Transverse colon (tissue), 4 donors: ENCODE measurements at regions not wholly inside any gene's neighbourhood (a gene's known extent, or its start where the extent isn't known, plus 50 kb on each side); places are given as distances from the start of the nearest gene placed in this dataset.

Experiments used
- DNase-seq: peaks from one replicate; pipeline ENCODE4 v3.0.0-alpha.2; 2019
- H3K27ac ChIP-seq, 4 donors: fragments of 200-600 bp; sonication (generic); 2 replicates each; pipeline ENCODE4 v1.5.1; 2016 to 2018; ENCODE audit warnings: inconsistent platforms in 4 of 4
- H3K27me3 ChIP-seq: fragments of 200-600 bp; sonication (generic); 2 replicates; pipeline ENCODE4 v1.5.1; 2017; ENCODE audit warnings: inconsistent platforms
- H3K36me3 ChIP-seq, 4 donors: fragments of 200-600 bp; sonication (generic); 2 replicates each; pipeline ENCODE4 v1.5.1; 2017 to 2019; ENCODE audit warnings: inconsistent platforms in 4 of 4
- H3K4me1 ChIP-seq, 4 donors: fragments of 200-600 bp; sonication (generic); 2 replicates each; pipeline ENCODE4 v1.5.1; 2017 to 2020; ENCODE audit warnings: inconsistent platforms in 4 of 4
- H3K4me3 ChIP-seq, 4 donors: fragments of 200-600 bp; sonication (generic); 1 replicate in 1 of 4; 2 replicates in 3 of 4; pipeline versions ENCODE4 v1.5.1 to v1.6.1; 2017 to 2019; ENCODE audit warnings: inconsistent platforms in 4 of 4
- H3K9me3 ChIP-seq, 2 donors: fragments of 200-600 bp; sonication (generic); 2 replicates each; pipeline ENCODE4 v1.5.1; 2017 to 2019; ENCODE audit warnings: inconsistent platforms in 2 of 2
- EP300 ChIP-seq: sonication (generic); formaldehyde crosslinking; IDR thresholded peaks from one replicate; pipeline ENCODE4 v1.6.1; 2017; ENCODE audit warnings: antibody characterized with exemption, low read depth
- POLR2A ChIP-seq: fragments of 450-650 bp; IDR thresholded peaks from one replicate; pipeline ENCODE4 v1.6.1; 2016; ENCODE audit warnings: antibody characterized with exemption, mild to moderate bottlenecking, moderate library complexity
- POLR2AphosphoS5 ChIP-seq, 3 donors: sonication (generic); formaldehyde crosslinking; IDR thresholded peaks; one replicate each; pipeline ENCODE4 v1.6.1; 2016; ENCODE audit warnings: antibody characterized with exemption in 3 of 3
- WGBS, 2 donors: methylation state at CpG; one replicate each; pipeline ENCODE4 v1.1.5; 2018; ENCODE audit warnings: low coverage in 1 of 2; 5-methylcytosine and 5-hydroxymethylcytosine counted together
- in situ Hi-C, 4 donors: fragments of 200-750 bp; cut with MboI; loops; one replicate each; pipeline versions ENCODE4 v1.15.0 to v1.15.1; 2017; ENCODE audit warnings: low sequenced_read_pairs in 3 of 4, low pct_ligation_motif_present in 1 of 4, low pct_unique_long_range_greater_than_20kb in 1 of 4
- intact Hi-C: fragments of 100-400 bp; cut with DNase I; formaldehyde crosslinking; loops from one replicate; pipeline ENCODE4 v1.15.1; 2023; ENCODE audit warnings: low total_unique reads
- TF ChIP-seq, protein P1 (sequence below), 5 experiments: fragments of 200-600 bp in 3 of 5; fragments of 450-650 bp in 2 of 5; sonication (generic) in 3 of 5; IDR thresholded peaks; 1 replicate in 2 of 5; 2 replicates in 3 of 5; pipeline ENCODE4 v1.5.1; 2016 to 2017; ENCODE audit warnings: antibody characterized with exemption in 5 of 5, inconsistent platforms in 3 of 5, mild to moderate bottlenecking in 2 of 5, moderate library complexity in 1 of 5

DNA sequence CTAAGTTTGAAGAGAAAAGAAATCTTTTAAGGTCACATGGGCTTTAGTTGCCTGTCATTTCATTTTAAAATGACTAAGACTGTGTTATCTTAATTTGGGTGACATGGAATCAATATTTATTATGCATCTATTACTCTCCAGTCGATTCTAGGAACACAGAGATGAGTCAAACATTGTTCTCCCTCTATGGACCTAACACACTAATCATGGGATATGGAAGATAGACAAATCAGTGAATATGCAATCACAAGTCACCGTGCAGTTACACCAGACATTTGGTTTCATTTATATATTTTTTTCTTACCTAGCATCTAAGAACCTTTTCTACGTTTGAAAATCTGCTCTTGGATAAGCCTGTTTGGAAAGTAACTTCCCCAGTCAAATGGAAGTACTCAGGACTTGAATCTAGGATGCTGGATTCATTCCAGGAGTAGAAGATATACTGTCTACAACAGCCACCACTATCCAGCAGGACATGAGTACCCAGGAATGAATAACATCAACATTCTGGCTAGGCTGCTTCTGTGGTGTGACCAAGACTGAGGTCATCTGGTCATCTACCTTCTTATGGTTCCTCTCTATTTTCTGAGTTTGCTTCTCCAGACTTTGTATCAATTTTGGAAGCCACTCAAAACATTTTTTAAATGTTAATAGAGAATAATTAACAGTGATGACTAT lies 902.9 kb upstream of the LRRN3 start:
- WGBS, 2 donors, result 59 to 65% methylated on average over 3 of the region's 3 CpGs
- TF ChIP-seq POLR2A (no peak), POLR2AphosphoS5 (IDR thresholded peaks at IDR 0.05) (no peak), EP300 (no peak)
- TF ChIP-seq, protein P1, sequence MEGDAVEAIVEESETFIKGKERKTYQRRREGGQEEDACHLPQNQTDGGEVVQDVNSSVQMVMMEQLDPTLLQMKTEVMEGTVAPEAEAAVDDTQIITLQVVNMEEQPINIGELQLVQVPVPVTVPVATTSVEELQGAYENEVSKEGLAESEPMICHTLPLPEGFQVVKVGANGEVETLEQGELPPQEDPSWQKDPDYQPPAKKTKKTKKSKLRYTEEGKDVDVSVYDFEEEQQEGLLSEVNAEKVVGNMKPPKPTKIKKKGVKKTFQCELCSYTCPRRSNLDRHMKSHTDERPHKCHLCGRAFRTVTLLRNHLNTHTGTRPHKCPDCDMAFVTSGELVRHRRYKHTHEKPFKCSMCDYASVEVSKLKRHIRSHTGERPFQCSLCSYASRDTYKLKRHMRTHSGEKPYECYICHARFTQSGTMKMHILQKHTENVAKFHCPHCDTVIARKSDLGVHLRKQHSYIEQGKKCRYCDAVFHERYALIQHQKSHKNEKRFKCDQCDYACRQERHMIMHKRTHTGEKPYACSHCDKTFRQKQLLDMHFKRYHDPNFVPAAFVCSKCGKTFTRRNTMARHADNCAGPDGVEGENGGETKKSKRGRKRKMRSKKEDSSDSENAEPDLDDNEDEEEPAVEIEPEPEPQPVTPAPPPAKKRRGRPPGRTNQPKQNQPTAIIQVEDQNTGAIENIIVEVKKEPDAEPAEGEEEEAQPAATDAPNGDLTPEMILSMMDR (IDR thresholded peaks at IDR 0.05), result no peak
- no peaks in the 10 kb centered on the region for H3K4me1 ChIP-seq
- no peaks in the 10 kb centered on the region for H3K27me3 ChIP-seq
- no peak overlapping the region for H3K4me3 ChIP-seq
- no peak for DNase-seq
- H3K36me3 ChIP-seq, result no peaks in the 10 kb centered on the region
- in situ Hi-C loops (no loop called here), intact Hi-C loops (no loop called here)
- H3K27ac ChIP-seq, result no peak overlapping the region
- H3K9me3 ChIP-seq, result no peaks in the 10 kb centered on the region

DNA sequence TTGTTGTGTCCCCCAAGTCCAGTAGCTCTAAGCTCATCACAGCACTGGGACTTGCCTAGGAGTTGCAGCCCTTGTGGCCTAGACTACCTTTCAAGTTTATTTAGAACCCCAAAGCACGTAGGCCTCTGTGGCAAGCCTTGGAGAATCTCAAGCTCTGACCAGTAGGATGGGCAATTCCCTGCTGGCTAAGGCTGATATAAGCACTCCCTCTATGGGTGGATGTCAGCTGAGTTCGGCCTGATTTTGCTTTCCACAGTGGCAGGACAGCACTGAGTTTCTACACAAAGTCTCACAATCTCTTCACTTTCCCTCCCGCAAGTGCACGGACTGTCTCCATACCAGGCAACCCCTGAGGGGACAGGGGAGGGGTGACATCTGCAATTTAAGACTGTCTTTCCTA lies 886.4 kb upstream of the LRRN3 start:
- WGBS, 2 donors, result 71% methylated on average over 4 of the region's 4 CpGs; no CpG with 5 or more reads in 1 of the 2 donors
- in situ Hi-C loops, result no loop called here

DNA sequence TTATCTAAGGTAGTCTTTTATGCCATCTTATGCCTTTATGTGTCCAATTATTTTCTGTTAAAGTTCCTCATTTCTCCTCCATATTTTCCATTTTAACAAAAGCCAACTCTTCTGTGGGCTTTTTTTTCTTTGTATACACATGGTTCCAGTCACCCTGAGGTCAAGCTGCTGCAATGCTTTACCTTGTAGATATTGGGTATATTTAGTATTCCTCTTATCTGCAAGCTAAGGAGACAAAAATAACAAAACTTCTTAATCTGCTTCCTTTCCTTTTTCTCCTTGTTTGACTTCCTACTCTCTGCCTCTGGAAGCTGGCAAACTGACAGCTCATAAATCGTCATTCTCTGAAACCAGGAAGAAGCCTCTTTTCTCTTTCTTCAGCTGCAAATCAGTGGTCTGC lies 885.0 kb upstream of the LRRN3 start:
- TF ChIP-seq POLR2AphosphoS5 (IDR thresholded peaks at IDR 0.05), result no peak
- no peak for TF ChIP-seq POLR2A
- TF ChIP-seq EP300, result no peak
- TF ChIP-seq, protein P1 (IDR thresholded peaks at IDR 0.05), result no peak
- no peak overlapping the region for H3K27ac ChIP-seq
- no peaks in the 10 kb centered on the region for H3K27me3 ChIP-seq
- WGBS, 2 donors, result 13 to 63% methylated on average over 1 of the region's 1 CpG
- no peak for DNase-seq
- intact Hi-C loops, result no loop called here
- no peaks in the 10 kb centered on the region for H3K9me3 ChIP-seq
- in situ Hi-C loops, result no loop called here
- H3K4me3 ChIP-seq, result no peak overlapping the region
- H3K36me3 ChIP-seq, result no peaks in the 10 kb centered on the region
- H3K4me1 ChIP-seq, result no peaks in the 10 kb centered on the region

More for the DNA sequence above, 886.4 kb upstream of the LRRN3 start:
- H3K27me3 ChIP-seq, result no peaks in the 10 kb centered on the region
- no peaks in the 10 kb centered on the region for H3K9me3 ChIP-seq
- no peak for DNase-seq
- H3K4me1 ChIP-seq, result no peaks in the 10 kb centered on the region
- no peak overlapping the region for H3K4me3 ChIP-seq
- TF ChIP-seq POLR2A (no peak), POLR2AphosphoS5 (IDR thresholded peaks at IDR 0.05) (no peak), EP300 (no peak)
- TF ChIP-seq, protein P1 (IDR thresholded peaks at IDR 0.05), result no peak
- no peaks in the 10 kb centered on the region for H3K36me3 ChIP-seq
- intact Hi-C loops, result no loop called here
- H3K27ac ChIP-seq, result no peak overlapping the region

DNA sequence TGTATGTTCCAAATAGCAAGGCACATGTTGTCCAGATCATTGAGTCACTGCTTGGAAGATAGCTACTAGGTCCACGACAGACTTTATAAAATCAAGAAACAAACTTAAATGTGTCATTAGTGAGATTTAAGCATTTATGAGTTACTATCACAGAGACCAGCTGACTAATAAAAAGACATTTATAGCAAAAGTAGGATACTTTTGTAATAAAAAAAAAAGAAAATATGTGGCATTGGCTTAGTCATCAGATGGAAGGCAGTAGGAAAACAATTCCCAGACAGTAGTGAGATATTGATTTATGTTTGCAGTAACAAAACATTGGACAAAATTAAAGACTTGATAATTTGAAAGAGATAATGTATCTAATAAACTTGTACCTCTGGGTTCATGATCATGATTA lies 881.0 kb upstream of the LRRN3 start:
- no peak overlapping the region for H3K4me3 ChIP-seq
- 71 to 79% methylated on average over 1 of the region's 1 CpG for WGBS, 2 donors
- in situ Hi-C loops (no loop called here), intact Hi-C loops (no loop called here)
- no peaks in the 10 kb centered on the region for H3K4me1 ChIP-seq
- no peaks in the 10 kb centered on the region for H3K9me3 ChIP-seq
- no peaks in the 10 kb centered on the region for H3K27me3 ChIP-seq
- H3K36me3 ChIP-seq, result no peaks in the 10 kb centered on the region
- no peak for TF ChIP-seq POLR2A
- TF ChIP-seq EP300, result no peak
- TF ChIP-seq POLR2AphosphoS5 (IDR thresholded peaks at IDR 0.05), result no peak
- TF ChIP-seq, protein P1 (IDR thresholded peaks at IDR 0.05), result no peak
- H3K27ac ChIP-seq, result no peak overlapping the region
- DNase-seq, result no peak
